ENCODE measurements at regions not wholly inside any gene's neighbourhood (a gene's known extent, or its start where the extent isn't known, plus 50 kb on each side); places are given as distances from the start of the nearest gene placed in this dataset.

DNA sequence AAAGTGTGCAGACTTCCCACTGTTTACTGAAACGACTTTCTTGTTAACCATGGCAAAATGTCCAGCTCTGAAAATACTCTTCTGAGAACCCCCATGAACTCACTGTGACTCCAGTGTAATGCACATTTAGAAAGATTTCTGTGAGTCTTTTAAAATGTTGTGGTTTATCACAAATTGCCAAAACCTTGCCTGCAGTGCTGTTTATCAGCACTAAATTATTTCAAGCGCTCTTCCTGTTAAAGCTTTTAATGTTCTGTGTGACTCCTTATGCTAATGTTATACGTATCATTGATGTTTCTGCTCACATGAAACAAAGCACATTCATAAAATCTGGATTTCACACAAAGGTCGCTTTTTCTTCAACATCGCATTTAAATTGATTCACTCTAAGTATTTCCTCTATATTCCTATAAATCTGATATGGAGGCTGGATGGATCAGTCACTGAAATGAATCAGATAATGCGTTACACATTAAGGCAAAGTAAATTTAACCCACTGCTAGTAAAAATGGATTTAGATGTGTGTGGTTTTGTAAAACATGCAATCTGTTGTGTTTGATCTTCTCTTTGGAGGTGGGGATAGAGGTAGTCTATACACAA lies 521.2 kb downstream of the NYAP2 start:
- TF ChIP-seq POLR2AphosphoS5 (IDR thresholded peaks at IDR 0.05), result no peak
- no peak for TF ChIP-seq POLR2A (IDR thresholded peaks at IDR 0.05; ENCODE audit: low read depth)

All from esophagus muscularis mucosa (tissue), 2 donors.